ENCODE measurements at regions not wholly inside any gene's neighbourhood (a gene's known extent, or its start where the extent isn't known, plus 50 kb on each side); places are given as distances from the start of the nearest gene placed in this dataset.

DNA sequence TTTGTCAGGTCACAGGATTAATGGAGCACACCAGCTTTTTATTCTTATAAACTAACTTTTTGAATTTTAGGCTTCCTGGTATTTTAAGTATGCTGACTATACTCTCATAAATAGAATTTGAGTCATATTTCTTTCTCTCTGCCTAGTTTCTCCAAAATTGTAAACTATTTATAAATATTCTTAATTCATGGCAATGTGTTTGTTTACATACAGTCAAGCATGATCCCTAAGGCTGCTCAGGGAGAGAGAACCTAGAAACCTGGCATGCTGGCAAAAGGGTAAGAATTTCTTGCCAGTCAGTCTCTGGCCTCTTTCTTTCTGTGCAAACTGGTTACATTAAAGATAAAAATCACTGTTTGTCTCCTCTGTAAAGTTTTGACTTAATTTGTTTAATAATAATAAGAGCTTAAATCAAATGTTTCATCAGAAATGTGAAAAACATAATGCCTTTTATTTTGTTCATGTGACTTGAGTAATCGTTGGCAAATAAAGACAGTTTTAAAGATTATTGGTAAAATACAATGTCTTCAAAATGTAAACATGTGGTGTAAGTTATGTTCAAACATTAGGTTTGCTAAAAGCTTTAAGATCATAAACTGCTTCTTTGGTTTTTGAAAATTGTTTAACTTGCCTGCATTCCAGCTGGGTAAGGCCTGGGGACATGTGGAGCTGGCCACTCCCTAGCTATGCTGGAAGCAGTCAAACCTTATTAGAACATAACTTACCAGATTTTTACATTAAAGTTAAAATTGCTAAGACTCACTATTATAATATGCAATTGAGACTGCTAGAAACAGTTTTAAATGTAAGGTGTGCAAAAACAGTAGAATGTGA lies 1401.7 kb downstream of the NCAM2 start:
- ChIA-PET CTCF (no interaction called here), POLR2A (interaction anchor here (0.6 kb wide), 1 partner anchor 29 kb away, joined by 3 read pairs; no protein-coding TSS in a partner anchor)

DNA sequence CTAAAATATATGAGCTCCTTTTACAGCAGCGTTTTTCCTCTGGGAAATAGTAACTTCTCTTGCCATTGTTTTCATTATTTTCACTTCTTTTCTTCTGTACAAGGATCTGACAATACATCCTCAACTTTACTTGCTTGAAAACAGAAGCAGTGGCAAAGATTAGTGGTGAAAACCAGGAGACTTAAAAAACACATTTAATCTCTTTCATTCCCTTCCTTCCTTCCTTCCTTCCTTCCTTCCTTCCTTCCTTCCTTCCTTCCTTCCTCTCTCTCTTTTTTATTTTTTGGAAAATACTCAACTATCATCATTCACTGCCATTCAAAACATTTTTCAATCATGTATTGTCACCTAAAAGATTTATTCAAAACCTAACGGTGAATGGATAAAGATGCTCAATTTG lies 1411.4 kb downstream of the NCAM2 start:
- POLR2A ChIA-PET, result interaction anchor here (0.6 kb wide), 1 partner anchor 1424 kb away, joined by 3 read pairs; no protein-coding TSS in a partner anchor
- intact Hi-C loops (cut with micrococcal nuclease), result no loop called here
- Mint-ChIP-seq H3K4me1 (ENCODE audit: insufficient read depth, unreplicated experiment) (no peaks in the 10 kb centered on the region), H3K27ac (ENCODE audit: low read depth, unreplicated experiment) (no peak overlapping the region), H3K27me3 (ENCODE audit: insufficient read depth, unreplicated experiment) (no peaks in the 10 kb centered on the region), H3K9me3 (ENCODE audit: unreplicated experiment) (peaks cover 31% of the 10 kb centered on the region), H3K36me3 (ENCODE audit: insufficient read depth, unreplicated experiment) (no peaks in the 10 kb centered on the region), H3K4me3 (ENCODE audit: unreplicated experiment) (no peak overlapping the region)
- CTCF ChIA-PET, result no interaction called here
- no TSS peak for BruUV-seq (replicated peaks)
- TF ChIP-seq, protein P1, sequence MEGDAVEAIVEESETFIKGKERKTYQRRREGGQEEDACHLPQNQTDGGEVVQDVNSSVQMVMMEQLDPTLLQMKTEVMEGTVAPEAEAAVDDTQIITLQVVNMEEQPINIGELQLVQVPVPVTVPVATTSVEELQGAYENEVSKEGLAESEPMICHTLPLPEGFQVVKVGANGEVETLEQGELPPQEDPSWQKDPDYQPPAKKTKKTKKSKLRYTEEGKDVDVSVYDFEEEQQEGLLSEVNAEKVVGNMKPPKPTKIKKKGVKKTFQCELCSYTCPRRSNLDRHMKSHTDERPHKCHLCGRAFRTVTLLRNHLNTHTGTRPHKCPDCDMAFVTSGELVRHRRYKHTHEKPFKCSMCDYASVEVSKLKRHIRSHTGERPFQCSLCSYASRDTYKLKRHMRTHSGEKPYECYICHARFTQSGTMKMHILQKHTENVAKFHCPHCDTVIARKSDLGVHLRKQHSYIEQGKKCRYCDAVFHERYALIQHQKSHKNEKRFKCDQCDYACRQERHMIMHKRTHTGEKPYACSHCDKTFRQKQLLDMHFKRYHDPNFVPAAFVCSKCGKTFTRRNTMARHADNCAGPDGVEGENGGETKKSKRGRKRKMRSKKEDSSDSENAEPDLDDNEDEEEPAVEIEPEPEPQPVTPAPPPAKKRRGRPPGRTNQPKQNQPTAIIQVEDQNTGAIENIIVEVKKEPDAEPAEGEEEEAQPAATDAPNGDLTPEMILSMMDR (IDR thresholded peaks at IDR 0.05; ENCODE audit: unreplicated experiment), result no peak
- no peak for DNase-seq (ENCODE audit: unreplicated experiment)

More for the DNA sequence above, 1401.7 kb downstream of the NCAM2 start:
- BruUV-seq (replicated peaks), result no TSS peak
- Mint-ChIP-seq H3K9me3 (ENCODE audit: unreplicated experiment) (no peaks in the 10 kb centered on the region), H3K27ac (ENCODE audit: low read depth, unreplicated experiment) (no peak overlapping the region), H3K27me3 (ENCODE audit: insufficient read depth, unreplicated experiment) (no peaks in the 10 kb centered on the region), H3K36me3 (ENCODE audit: insufficient read depth, unreplicated experiment) (peaks cover 7% of the 10 kb centered on the region), H3K4me1 (ENCODE audit: insufficient read depth, unreplicated experiment) (peaks cover 24% of the 10 kb centered on the region), H3K4me3 (ENCODE audit: unreplicated experiment) (no peak overlapping the region)
- intact Hi-C loops (cut with micrococcal nuclease), result no loop called here
- TF ChIP-seq, protein P1 (IDR thresholded peaks at IDR 0.05; ENCODE audit: unreplicated experiment), result no peak
- DNase-seq (ENCODE audit: unreplicated experiment), result no peak

DNA sequence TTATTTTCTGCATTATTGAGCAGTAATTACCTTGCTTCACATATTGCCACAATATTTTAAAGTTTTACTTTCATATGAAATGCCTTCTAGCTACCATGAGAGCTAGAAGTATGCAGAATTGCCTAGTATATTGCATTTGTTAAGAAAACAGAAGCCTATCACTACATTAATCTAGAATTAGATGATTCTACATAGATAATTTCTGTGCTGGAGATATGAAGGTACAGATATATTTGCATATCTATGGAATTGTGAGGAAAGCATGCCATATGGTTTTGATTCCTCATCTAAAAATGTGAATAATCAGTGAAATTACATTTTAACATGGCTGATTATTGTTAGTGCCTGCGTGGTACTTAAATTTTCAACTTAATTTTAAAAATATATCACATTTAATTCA lies 1418.3 kb downstream of the NCAM2 start:
- ChIA-PET CTCF (no interaction called here), POLR2A (no interaction called here)
- Mint-ChIP-seq H3K36me3 (ENCODE audit: insufficient read depth, unreplicated experiment) (no peaks in the 10 kb centered on the region), H3K4me3 (ENCODE audit: unreplicated experiment) (no peak overlapping the region), H3K9me3 (ENCODE audit: unreplicated experiment) (peaks cover 7% of the 10 kb centered on the region), H3K4me1 (ENCODE audit: insufficient read depth, unreplicated experiment) (no peaks in the 10 kb centered on the region), H3K27me3 (ENCODE audit: insufficient read depth, unreplicated experiment) (no peaks in the 10 kb centered on the region), H3K27ac (ENCODE audit: low read depth, unreplicated experiment) (no peak overlapping the region)
- TF ChIP-seq, protein P1 (IDR thresholded peaks at IDR 0.05; ENCODE audit: unreplicated experiment), result no peak
- DNase-seq (ENCODE audit: unreplicated experiment), result no peak
- intact Hi-C loops (cut with micrococcal nuclease), result no loop called here
- BruUV-seq (replicated peaks), result no TSS peak

DNA sequence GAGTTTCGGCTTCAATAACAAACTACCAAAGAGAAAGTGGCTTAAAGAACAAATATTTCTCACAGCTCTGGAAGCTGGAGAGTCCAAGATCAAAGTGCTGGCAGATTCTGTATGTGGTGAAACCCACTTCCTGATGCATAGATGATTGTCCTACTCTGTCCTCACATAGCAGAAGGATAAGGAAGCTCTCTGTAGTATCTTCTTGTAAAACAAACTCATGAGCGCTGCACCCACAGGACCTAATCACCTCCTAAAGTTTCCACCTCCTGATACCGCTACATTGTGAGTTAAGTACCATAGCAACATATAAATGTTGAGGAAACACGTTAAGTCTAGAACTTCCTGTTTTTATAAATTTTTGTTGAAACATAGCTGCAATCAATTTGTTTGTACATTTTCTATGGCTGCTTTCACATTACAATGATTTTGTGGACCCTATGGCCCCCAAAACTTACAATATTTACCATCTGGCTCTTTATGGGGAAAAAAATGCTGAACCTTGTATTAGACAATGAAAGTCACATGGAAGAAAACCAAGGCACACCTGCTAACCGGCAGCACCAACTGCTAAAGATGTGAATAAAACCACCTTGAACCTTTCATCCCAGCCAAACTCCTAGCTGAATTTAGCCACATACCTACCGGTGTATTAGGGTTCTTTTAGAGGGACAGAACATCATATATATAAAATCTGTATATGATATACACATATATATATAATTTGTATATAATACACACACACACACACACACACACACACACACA lies 1423.4 kb downstream of the NCAM2 start:
- no TSS peak for BruUV-seq (replicated peaks)
- Mint-ChIP-seq H3K4me3 (ENCODE audit: unreplicated experiment) (no peak overlapping the region), H3K36me3 (ENCODE audit: insufficient read depth, unreplicated experiment) (no peaks in the 10 kb centered on the region), H3K9me3 (ENCODE audit: unreplicated experiment) (no peaks in the 10 kb centered on the region), H3K4me1 (ENCODE audit: insufficient read depth, unreplicated experiment) (no peaks in the 10 kb centered on the region), H3K27me3 (ENCODE audit: insufficient read depth, unreplicated experiment) (no peaks in the 10 kb centered on the region), H3K27ac (ENCODE audit: low read depth, unreplicated experiment) (no peak overlapping the region)
- ChIA-PET CTCF (interaction anchor here (0.6 kb wide), 1 partner anchor 1056 kb away, joined by 3 read pairs; no protein-coding TSS in a partner anchor), POLR2A (no interaction called here)
- DNase-seq (ENCODE audit: unreplicated experiment), result no peak
- intact Hi-C loops (cut with micrococcal nuclease), result no loop called here
- TF ChIP-seq, protein P1 (IDR thresholded peaks at IDR 0.05; ENCODE audit: unreplicated experiment), result no peak
